Caco-2 (cell line): ENCODE measurements at regions not wholly inside any gene's neighbourhood (a gene's known extent, or its start where the extent isn't known, plus 50 kb on each side); places are given as distances from the start of the nearest gene placed in this dataset.

Source experiments
- BruUV-seq: library from RNA; stranded (reverse); fragments of 400-500 nt; replicated peaks from 2 replicates; lab custom pipeline; 2021; lab: Mats Ljungman, UMichigan
- CTCF ChIA-PET: fragments of 300-600 bp; sonication (Branson Sonifier 250); formaldehyde crosslinking; loops from one replicate; lab custom pipeline; 2022; ENCODE audit warnings: antibody characterized with exemption; lab: Charles Lee
- POLR2A ChIA-PET: fragments of 300-600 bp; sonication (Branson Sonifier 250); formaldehyde crosslinking; loops from one replicate; lab custom pipeline; 2022; ENCODE audit warnings: antibody characterized with exemption; lab: Charles Lee
- DNase-seq, 2 experiments: peaks; one replicate each; pipeline versions ENCODE4 v3.0.0 to v3.0.0-alpha.2; 2020 to 2022
- H3K27me3 ChIP-seq: replicated peaks from 2 replicates; pipeline ENCODE4 v1.6.0; 2011; ENCODE audit warnings: low read length; ENCODE audit not compliant: control insufficient read depth, insufficient read depth
- H3K36me3 ChIP-seq: 2 replicates; pipeline ENCODE4 v1.5.1; 2011; ENCODE audit warnings: low read length; ENCODE audit not compliant: control insufficient read depth, insufficient read depth
- H3K4me1 ChIP-seq: fragments of 250-450 bp; sonication (Bioruptor Pico); 2 replicates; pipeline ENCODE4 v1.5.1; 2020; ENCODE audit warnings: mild to moderate bottlenecking
- H3K4me3 ChIP-seq: 2 replicates; pipeline ENCODE4 v1.5.1; 2011; ENCODE audit warnings: low read depth, mild to moderate bottlenecking, control low read depth, low read length
- H3K9me3 ChIP-seq: fragments of 250-450 bp; sonication (Bioruptor Pico); 2 replicates; pipeline ENCODE4 v1.5.1; 2020; ENCODE audit warnings: mild to moderate bottlenecking, moderate library complexity
- H3K27ac Mint-ChIP-seq: one replicate; pipeline ENCODE4 v1.8.0; 2022; ENCODE audit warnings: mixed read lengths; ENCODE audit not compliant: unreplicated experiment
- H3K27me3 Mint-ChIP-seq: one replicate; pipeline ENCODE4 v1.8.0; 2022; ENCODE audit warnings: mixed read lengths; ENCODE audit not compliant: insufficient read depth, unreplicated experiment
- H3K36me3 Mint-ChIP-seq: one replicate; pipeline ENCODE4 v1.8.0; 2022; ENCODE audit warnings: mild to moderate bottlenecking, mixed read lengths; ENCODE audit not compliant: insufficient read depth, unreplicated experiment
- H3K4me1 Mint-ChIP-seq: one replicate; pipeline ENCODE4 v1.8.0; 2022; ENCODE audit warnings: low read depth, mixed read lengths; ENCODE audit not compliant: unreplicated experiment
- H3K4me3 Mint-ChIP-seq: one replicate; pipeline ENCODE4 v1.8.0; 2022; ENCODE audit warnings: mild to moderate bottlenecking, moderate library complexity, mixed read lengths; ENCODE audit not compliant: unreplicated experiment
- H3K9me3 Mint-ChIP-seq: one replicate; pipeline ENCODE4 v1.8.0; 2022; ENCODE audit warnings: mixed read lengths; ENCODE audit not compliant: unreplicated experiment
- intact Hi-C: fragments of 100-400 bp; cut with micrococcal nuclease; formaldehyde crosslinking; loops from one replicate; pipeline ENCODE4 v1.10.0; 2022; ENCODE audit not compliant: unreplicated experiment
- TF ChIP-seq, protein P1 (sequence below), 2 experiments: fragments of 200-600 bp in 1 of 2; IDR thresholded peaks; 1 replicate in 1 of 2; 2 replicates in 1 of 2; pipeline versions ENCODE4 v1.5.1 to v1.8.0; 2011 to 2022; ENCODE audit warnings: antibody characterized with exemption in 1 of 2, control low read depth in 1 of 2, inconsistent platforms in 1 of 2, low read depth in 1 of 2, low read length in 1 of 2, mild to moderate bottlenecking in 1 of 2, moderate library complexity in 1 of 2; ENCODE audit not compliant: insufficient read depth in 1 of 2, severe bottlenecking in 1 of 2, unreplicated experiment in 1 of 2

DNA sequence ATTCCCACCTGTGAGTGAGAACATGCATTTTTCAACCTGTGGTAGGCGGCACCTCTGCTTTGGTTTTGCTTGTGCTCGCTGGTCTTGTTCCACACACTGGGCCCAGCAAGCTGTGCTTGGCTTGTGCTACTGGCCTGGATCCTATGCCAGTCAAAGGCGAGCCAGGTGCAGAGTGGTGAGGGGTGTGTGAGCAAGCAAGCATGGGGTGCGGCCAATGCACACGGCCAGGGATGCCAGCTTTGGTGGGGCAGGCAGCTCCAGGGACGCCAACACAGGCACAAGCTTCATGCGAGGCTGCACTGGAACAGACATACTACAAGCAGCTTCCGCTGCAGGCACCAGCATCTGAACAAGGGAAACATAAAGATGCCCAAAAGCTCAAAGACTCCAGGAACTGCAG is 654.9 kb upstream of the EYS start:
- Mint-ChIP-seq H3K27ac (no peak overlapping the region), H3K4me1 (no peaks in the 10 kb centered on the region), H3K4me3 (no peak overlapping the region), H3K36me3 (no peaks in the 10 kb centered on the region), H3K27me3 (no peaks in the 10 kb centered on the region), H3K9me3 (no peaks in the 10 kb centered on the region)
- BruUV-seq = no TSS peak
- Histone ChIP-seq H3K4me1 (no peaks in the 10 kb centered on the region), H3K9me3 (no peaks in the 10 kb centered on the region), H3K27me3 (no peaks in the 10 kb centered on the region), H3K4me3 (no peak overlapping the region), H3K36me3 (no peaks in the 10 kb centered on the region)
- TF ChIP-seq, protein P1, sequence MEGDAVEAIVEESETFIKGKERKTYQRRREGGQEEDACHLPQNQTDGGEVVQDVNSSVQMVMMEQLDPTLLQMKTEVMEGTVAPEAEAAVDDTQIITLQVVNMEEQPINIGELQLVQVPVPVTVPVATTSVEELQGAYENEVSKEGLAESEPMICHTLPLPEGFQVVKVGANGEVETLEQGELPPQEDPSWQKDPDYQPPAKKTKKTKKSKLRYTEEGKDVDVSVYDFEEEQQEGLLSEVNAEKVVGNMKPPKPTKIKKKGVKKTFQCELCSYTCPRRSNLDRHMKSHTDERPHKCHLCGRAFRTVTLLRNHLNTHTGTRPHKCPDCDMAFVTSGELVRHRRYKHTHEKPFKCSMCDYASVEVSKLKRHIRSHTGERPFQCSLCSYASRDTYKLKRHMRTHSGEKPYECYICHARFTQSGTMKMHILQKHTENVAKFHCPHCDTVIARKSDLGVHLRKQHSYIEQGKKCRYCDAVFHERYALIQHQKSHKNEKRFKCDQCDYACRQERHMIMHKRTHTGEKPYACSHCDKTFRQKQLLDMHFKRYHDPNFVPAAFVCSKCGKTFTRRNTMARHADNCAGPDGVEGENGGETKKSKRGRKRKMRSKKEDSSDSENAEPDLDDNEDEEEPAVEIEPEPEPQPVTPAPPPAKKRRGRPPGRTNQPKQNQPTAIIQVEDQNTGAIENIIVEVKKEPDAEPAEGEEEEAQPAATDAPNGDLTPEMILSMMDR (IDR thresholded peaks at IDR 0.05; ENCODE audit: insufficient read depth in 1 of 2, low read depth in 1 of 2, low read length in 1 of 2, severe bottlenecking in 1 of 2, unreplicated experiment in 1 of 2) = no peak
- DNase-seq = no peak
- ChIA-PET POLR2A (no interaction called here), CTCF (no interaction called here)
- intact Hi-C loops = no loop called here

DNA sequence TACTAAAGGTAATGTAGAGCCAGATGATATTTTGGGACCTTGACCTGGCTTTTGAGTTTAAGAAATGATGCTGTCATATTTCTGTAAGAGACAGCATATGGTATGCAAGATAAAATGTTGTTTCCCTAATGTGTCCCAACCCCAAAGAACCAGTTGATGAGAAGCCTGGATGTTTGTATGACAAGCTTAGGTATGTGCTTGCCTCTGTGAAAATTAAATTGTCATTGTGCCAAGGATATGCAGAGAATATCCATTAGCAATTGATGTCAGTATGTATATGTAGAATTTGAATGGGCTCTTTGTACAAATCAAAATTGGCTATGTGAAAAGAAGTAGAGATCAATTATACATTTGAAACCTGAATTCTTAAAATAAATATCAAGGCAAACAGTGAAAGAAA is 650.8 kb upstream of the EYS start:
- Histone ChIP-seq H3K27me3 (no peaks in the 10 kb centered on the region), H3K4me3 (no peak overlapping the region), H3K9me3 (no peaks in the 10 kb centered on the region), H3K36me3 (no peaks in the 10 kb centered on the region), H3K4me1 (no peaks in the 10 kb centered on the region)
- intact Hi-C loops = no loop called here
- no peak for DNase-seq
- POLR2A ChIA-PET = no interaction called here
- H3K27me3 Mint-ChIP-seq = no peaks in the 10 kb centered on the region
- TF ChIP-seq, protein P1 (IDR thresholded peaks at IDR 0.05; ENCODE audit: insufficient read depth in 1 of 2, low read depth in 1 of 2, low read length in 1 of 2, severe bottlenecking in 1 of 2, unreplicated experiment in 1 of 2) = no peak
- no peak overlapping the region for H3K4me3 Mint-ChIP-seq
- H3K27ac Mint-ChIP-seq = no peak overlapping the region
- H3K36me3 Mint-ChIP-seq = no peaks in the 10 kb centered on the region
- no peaks in the 10 kb centered on the region for H3K9me3 Mint-ChIP-seq
- no peaks in the 10 kb centered on the region for H3K4me1 Mint-ChIP-seq
- BruUV-seq = no TSS peak
- CTCF ChIA-PET = no interaction called here

DNA sequence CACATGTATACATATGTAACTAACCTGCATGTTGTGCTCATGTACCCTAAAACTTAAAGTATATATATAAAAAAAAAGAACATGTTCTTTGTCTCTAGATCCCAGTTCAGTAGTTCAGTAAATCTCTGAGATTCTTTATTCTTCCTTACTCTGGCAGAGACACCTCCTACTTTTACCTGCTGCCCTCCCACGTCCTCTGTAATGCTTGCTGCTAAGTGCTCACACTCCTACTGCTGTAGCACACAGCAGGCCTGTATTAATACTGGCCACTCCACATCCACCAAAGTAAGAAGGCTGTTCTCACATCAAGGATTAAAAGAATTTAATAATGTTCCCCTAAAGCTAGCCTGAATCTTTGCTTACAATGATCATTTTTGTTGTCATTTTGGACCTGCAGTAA is 648.4 kb upstream of the EYS start:
- H3K9me3 ChIP-seq = no peaks in the 10 kb centered on the region
- no peak for DNase-seq
- intact Hi-C loops = no loop called here
- no peaks in the 10 kb centered on the region for H3K4me1 Mint-ChIP-seq
- H3K4me3 ChIP-seq = no peak overlapping the region
- H3K27me3 ChIP-seq = no peaks in the 10 kb centered on the region
- H3K4me3 Mint-ChIP-seq = no peak overlapping the region
- no peak overlapping the region for H3K27ac Mint-ChIP-seq
- no TSS peak for BruUV-seq
- no peaks in the 10 kb centered on the region for H3K36me3 Mint-ChIP-seq
- no peaks in the 10 kb centered on the region for H3K9me3 Mint-ChIP-seq
- no peaks in the 10 kb centered on the region for H3K27me3 Mint-ChIP-seq
- TF ChIP-seq, protein P1 (IDR thresholded peaks at IDR 0.05; ENCODE audit: insufficient read depth in 1 of 2, low read depth in 1 of 2, low read length in 1 of 2, severe bottlenecking in 1 of 2, unreplicated experiment in 1 of 2) = no peak
- no peaks in the 10 kb centered on the region for H3K36me3 ChIP-seq
- CTCF ChIA-PET = no interaction called here
- no peaks in the 10 kb centered on the region for H3K4me1 ChIP-seq
- POLR2A ChIA-PET = no interaction called here
